ENCODE measurements at regions not wholly inside any gene's neighbourhood (a gene's known extent, or its start where the extent isn't known, plus 50 kb on each side); places are given as distances from the start of the nearest gene placed in this dataset.

DNA sequence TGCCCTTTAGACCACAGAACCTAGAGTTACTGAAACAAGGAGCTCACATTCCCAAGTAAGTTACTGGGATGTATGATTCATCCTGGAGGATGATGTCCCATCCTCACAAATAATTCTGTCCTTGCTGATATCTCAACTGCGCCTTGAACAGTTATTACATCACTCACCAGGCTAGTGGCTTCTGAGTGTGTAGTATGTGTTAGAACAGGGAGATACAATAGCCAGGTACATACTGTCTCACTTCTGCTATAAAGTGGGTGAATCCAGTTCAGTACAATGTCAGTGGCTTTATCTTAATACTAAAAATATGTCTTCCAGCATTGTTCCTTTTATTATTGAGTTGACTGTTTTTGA is 483.2 kb upstream of the FRG2C start:
- TF ChIP-seq, protein P1, sequence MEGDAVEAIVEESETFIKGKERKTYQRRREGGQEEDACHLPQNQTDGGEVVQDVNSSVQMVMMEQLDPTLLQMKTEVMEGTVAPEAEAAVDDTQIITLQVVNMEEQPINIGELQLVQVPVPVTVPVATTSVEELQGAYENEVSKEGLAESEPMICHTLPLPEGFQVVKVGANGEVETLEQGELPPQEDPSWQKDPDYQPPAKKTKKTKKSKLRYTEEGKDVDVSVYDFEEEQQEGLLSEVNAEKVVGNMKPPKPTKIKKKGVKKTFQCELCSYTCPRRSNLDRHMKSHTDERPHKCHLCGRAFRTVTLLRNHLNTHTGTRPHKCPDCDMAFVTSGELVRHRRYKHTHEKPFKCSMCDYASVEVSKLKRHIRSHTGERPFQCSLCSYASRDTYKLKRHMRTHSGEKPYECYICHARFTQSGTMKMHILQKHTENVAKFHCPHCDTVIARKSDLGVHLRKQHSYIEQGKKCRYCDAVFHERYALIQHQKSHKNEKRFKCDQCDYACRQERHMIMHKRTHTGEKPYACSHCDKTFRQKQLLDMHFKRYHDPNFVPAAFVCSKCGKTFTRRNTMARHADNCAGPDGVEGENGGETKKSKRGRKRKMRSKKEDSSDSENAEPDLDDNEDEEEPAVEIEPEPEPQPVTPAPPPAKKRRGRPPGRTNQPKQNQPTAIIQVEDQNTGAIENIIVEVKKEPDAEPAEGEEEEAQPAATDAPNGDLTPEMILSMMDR (IDR thresholded peaks at IDR 0.05) = no peak
- no peak for TF ChIP-seq EZH2 (IDR thresholded peaks at IDR 0.05; ENCODE audit: borderline replicate concordance, insufficient read depth, low read depth, low read length, poor library complexity, severe bottlenecking)
